ENCODE measurements at regions not wholly inside any gene's neighbourhood (a gene's known extent, or its start where the extent isn't known, plus 50 kb on each side); places are given as distances from the start of the nearest gene placed in this dataset.
"Not testable (repeated sequence)": the region's sequence is repeated elsewhere in the genome, so short reads cannot be mapped to it uniquely, and the experiment has no call there.

DNA sequence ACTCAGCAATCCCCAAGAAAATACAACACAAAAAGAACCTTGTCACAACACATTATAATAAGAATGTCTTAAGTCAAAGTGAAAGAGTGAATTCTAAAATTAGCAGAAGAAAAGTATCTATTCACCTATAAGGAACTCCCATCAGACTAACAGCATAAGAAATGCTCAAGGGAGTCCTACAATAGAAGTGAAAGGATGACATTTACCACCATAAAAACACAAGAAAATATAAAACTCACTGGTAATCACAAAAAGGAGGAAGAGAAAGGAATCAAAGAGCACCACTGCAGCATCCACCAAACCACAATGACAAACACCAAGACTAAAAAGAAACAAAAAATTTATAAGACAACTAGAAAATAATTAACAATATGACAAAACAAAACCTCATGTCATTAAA lies 257.0 kb upstream of the AGTR2 start:
- Mint-ChIP-seq H3K4me1 (ENCODE audit: low read depth) (no peaks in the 10 kb centered on the region), H3K27me3 (no peaks in the 10 kb centered on the region), H3K36me3 (ENCODE audit: insufficient read depth) (peaks cover 24% of the 10 kb centered on the region), H3K4me3 (ENCODE audit: low read depth) (no peak overlapping the region), H3K27ac (no peak overlapping the region), H3K9me3 (ENCODE audit: low read depth) (peaks cover 33% of the 10 kb centered on the region)
- no peak for DNase-seq (ENCODE audit: low spot score, unreplicated experiment)
- TF ChIP-seq, protein P1, sequence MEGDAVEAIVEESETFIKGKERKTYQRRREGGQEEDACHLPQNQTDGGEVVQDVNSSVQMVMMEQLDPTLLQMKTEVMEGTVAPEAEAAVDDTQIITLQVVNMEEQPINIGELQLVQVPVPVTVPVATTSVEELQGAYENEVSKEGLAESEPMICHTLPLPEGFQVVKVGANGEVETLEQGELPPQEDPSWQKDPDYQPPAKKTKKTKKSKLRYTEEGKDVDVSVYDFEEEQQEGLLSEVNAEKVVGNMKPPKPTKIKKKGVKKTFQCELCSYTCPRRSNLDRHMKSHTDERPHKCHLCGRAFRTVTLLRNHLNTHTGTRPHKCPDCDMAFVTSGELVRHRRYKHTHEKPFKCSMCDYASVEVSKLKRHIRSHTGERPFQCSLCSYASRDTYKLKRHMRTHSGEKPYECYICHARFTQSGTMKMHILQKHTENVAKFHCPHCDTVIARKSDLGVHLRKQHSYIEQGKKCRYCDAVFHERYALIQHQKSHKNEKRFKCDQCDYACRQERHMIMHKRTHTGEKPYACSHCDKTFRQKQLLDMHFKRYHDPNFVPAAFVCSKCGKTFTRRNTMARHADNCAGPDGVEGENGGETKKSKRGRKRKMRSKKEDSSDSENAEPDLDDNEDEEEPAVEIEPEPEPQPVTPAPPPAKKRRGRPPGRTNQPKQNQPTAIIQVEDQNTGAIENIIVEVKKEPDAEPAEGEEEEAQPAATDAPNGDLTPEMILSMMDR (IDR thresholded peaks at IDR 0.05; ENCODE audit: unreplicated experiment), result no peak

DNA sequence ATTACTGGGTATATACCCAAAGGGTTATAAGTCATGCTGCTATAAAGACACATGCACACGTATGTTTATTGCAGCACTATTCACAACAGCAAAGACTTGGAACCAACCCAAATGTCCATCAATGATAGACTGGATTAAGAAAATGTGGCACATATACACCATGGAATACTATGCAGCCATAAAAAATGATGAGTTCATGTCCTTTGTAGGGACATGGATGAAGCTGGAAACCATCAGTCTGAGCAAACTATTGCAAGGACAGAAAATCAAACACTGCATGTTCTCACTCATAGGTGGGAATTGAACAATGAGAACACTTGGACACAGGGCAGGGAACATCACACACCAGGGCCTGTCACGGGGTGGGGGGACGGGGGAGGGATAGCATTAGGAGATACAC lies 254.9 kb upstream of the AGTR2 start:
- Mint-ChIP-seq H3K9me3 (ENCODE audit: low read depth) (peaks cover 41% of the 10 kb centered on the region), H3K36me3 (ENCODE audit: insufficient read depth) (peaks cover 37% of the 10 kb centered on the region)
- H3K27me3 Mint-ChIP-seq; H3K27ac Mint-ChIP-seq; H3K4me3 Mint-ChIP-seq (ENCODE audit: low read depth); H3K4me1 Mint-ChIP-seq (ENCODE audit: low read depth); DNase-seq (ENCODE audit: low spot score, unreplicated experiment): not testable (repeated sequence)

DNA sequence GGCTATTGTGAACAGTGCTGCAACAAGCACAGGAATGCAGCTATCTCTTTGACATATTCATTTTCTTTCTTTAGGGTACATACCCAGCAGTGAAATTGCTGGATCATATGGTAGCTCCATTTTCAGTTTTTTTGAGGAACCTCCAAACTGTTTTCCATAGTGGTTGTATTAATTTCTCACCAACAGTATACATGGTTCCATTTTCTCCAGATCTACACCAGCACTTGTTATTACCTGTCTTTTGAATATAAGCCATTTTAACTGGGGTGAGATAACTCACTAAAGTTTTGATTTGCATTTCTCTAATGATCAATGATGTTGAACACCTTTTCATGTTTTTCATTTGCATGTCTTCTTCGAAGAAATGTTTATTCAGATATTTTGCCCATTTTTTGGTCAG lies 241.1 kb upstream of the AGTR2 start:
- Mint-ChIP-seq H3K36me3 (ENCODE audit: insufficient read depth) (peaks cover 52% of the 10 kb centered on the region), H3K9me3 (ENCODE audit: low read depth) (peaks cover 70% of the 10 kb centered on the region), H3K27ac (no peak overlapping the region), H3K27me3 (no peaks in the 10 kb centered on the region), H3K4me3 (ENCODE audit: low read depth) (no peak overlapping the region), H3K4me1 (ENCODE audit: low read depth) (no peaks in the 10 kb centered on the region)
- DNase-seq (ENCODE audit: low spot score, unreplicated experiment), result no peak
- TF ChIP-seq, protein P1 (IDR thresholded peaks at IDR 0.05; ENCODE audit: unreplicated experiment), result no peak

DNA sequence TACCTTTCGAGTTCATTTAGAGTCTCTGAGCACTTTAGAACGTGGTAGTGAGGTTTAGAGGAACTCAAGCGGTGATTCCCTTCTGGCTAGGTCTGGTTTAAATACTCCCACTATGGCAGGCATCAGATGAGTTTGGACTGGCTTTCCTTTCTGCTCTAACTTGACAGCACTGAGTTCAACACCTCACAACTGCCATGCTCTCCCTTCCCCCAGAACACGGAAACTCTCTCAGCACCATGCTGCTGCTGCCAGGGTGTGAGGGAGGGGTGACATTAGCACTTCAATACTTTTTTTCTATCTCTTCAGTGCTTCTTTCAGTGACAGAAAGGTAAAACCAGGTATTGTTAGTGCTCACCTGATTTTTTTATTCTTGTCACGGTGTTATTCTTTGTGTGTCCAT lies 234.5 kb upstream of the AGTR2 start:
- DNase-seq (ENCODE audit: low spot score, unreplicated experiment), result no peak
- TF ChIP-seq, protein P1 (IDR thresholded peaks at IDR 0.05; ENCODE audit: unreplicated experiment), result no peak
- H3K27me3 Mint-ChIP-seq, result no peaks in the 10 kb centered on the region
- H3K27ac Mint-ChIP-seq, result no peak overlapping the region
- peaks cover under 1% of the 10 kb centered on the region for H3K4me1 Mint-ChIP-seq (ENCODE audit: low read depth)
- H3K36me3 Mint-ChIP-seq (ENCODE audit: insufficient read depth), result peaks cover 67% of the 10 kb centered on the region
- peaks cover 56% of the 10 kb centered on the region for H3K9me3 Mint-ChIP-seq (ENCODE audit: low read depth)
- H3K4me3 Mint-ChIP-seq (ENCODE audit: low read depth), result no peak overlapping the region

DNA sequence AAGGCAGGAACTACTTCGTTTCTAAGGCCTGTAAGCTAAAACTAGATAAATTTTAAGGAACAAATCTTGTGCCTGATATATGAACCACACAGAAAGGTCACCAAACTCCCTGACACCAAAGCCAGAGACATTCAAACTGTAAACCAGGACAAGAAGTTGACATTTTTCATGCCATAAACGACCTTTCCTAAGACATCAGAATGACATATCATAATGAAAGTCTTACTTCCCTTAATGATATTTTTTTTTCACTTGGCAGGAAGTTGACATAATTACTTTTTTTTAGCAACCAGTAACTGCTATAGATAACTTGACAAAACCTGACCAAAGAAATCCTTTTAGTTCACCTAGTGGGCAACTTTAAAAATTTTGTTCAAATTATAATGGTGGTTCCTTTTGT lies 231.5 kb upstream of the AGTR2 start:
- peaks cover 28% of the 10 kb centered on the region for H3K9me3 Mint-ChIP-seq (ENCODE audit: low read depth)
- TF ChIP-seq, protein P1 (IDR thresholded peaks at IDR 0.05; ENCODE audit: unreplicated experiment), result no peak
- H3K27me3 Mint-ChIP-seq, result no peaks in the 10 kb centered on the region
- no peak overlapping the region for H3K4me3 Mint-ChIP-seq (ENCODE audit: low read depth)
- no peak overlapping the region for H3K27ac Mint-ChIP-seq
- no peak for DNase-seq (ENCODE audit: low spot score, unreplicated experiment)
- H3K36me3 Mint-ChIP-seq (ENCODE audit: insufficient read depth), result peaks cover 60% of the 10 kb centered on the region
- peaks cover 5% of the 10 kb centered on the region for H3K4me1 Mint-ChIP-seq (ENCODE audit: low read depth)

DNA sequence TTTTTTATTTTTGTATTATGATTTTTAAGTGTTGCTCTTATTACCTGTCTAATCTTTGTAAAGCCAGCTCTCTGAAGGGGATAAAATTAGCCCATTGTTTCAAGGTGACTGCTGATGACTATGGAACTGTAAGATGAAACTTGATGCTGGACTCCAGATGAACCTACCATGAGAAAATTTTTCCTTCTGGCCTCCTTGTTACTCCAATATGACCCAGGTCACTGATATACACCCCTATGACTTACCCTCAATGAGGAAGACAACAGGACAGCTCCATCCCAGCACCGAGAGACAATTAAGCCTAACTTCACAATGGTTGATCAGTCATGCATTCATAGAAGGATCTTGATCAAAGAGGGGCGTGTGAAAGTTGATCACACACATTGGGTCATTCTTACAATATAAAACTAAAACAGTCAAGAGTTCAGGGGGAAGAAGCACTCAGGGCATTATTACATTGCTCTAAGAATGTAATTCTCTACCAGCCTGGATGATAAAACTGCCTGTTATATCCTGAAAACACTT lies 230.8 kb upstream of the AGTR2 start:
- Mint-ChIP-seq H3K27me3 (no peaks in the 10 kb centered on the region), H3K4me3 (ENCODE audit: low read depth) (no peak overlapping the region), H3K9me3 (ENCODE audit: low read depth) (peaks cover 23% of the 10 kb centered on the region), H3K27ac (no peak overlapping the region), H3K4me1 (ENCODE audit: low read depth) (peaks cover 5% of the 10 kb centered on the region), H3K36me3 (ENCODE audit: insufficient read depth) (peaks cover 54% of the 10 kb centered on the region)
- DNase-seq (ENCODE audit: low spot score, unreplicated experiment), result no peak
- TF ChIP-seq, protein P1 (IDR thresholded peaks at IDR 0.05; ENCODE audit: unreplicated experiment), result no peak

Measured in progenitor cell of endocrine pancreas (in vitro differentiated cells).